ENCODE measurements at regions not wholly inside any gene's neighbourhood (a gene's known extent, or its start where the extent isn't known, plus 50 kb on each side); places are given as distances from the start of the nearest gene placed in this dataset.

- Histone ChIP-seq H3K4me3 (no peak overlapping the region), H3K36me3 (no peaks in the 10 kb centered on the region), H3K9me3 (no peaks in the 10 kb centered on the region), H3K27me3 (no peaks in the 10 kb centered on the region), H3K27ac (no peak overlapping the region), H3K4me1 (no peaks in the 10 kb centered on the region)
- no peak for DNase-seq (ENCODE audit: extremely low spot score in 2 of 2)
- TF ChIP-seq CTCF (IDR thresholded peaks at IDR 0.05) (no peak), POLR2AphosphoS5 (IDR thresholded peaks at IDR 0.05; ENCODE audit: insufficient read depth in 1 of 2, low read depth in 1 of 2) (no peak), POLR2A (IDR thresholded peaks at IDR 0.05) (no peak)
- intact Hi-C loops (cut with DNase I): no loop called here
These were observed 949.6 kb downstream of the CDH11 start for GRCh38 chr16:64172226-64172625.

- intact Hi-C loops (cut with DNase I): no loop called here
- no peaks in the 10 kb centered on the region for H3K36me3 ChIP-seq
- H3K27me3 ChIP-seq: no peaks in the 10 kb centered on the region
- no peak overlapping the region for H3K4me3 ChIP-seq
- no peak overlapping the region for H3K27ac ChIP-seq
- DNase-seq (ENCODE audit: extremely low spot score in 2 of 2): no peak
- no peaks in the 10 kb centered on the region for H3K9me3 ChIP-seq
- TF ChIP-seq POLR2AphosphoS5 (IDR thresholded peaks at IDR 0.05; ENCODE audit: insufficient read depth in 1 of 2, low read depth in 1 of 2): no peak
- no peak for TF ChIP-seq CTCF (IDR thresholded peaks at IDR 0.05)
- no peak for TF ChIP-seq POLR2A (IDR thresholded peaks at IDR 0.05)
- no peaks in the 10 kb centered on the region for H3K4me1 ChIP-seq
These were observed 950.2 kb downstream of the CDH11 start for GRCh38 chr16:64171632-64172031.

GRCh38 chr16:64168371-64168770 lies 953.5 kb downstream of the CDH11 start:
- H3K27me3 ChIP-seq: no peaks in the 10 kb centered on the region
- TF ChIP-seq POLR2A (IDR thresholded peaks at IDR 0.05) (no peak), POLR2AphosphoS5 (IDR thresholded peaks at IDR 0.05; ENCODE audit: insufficient read depth in 1 of 2, low read depth in 1 of 2) (no peak), CTCF (IDR thresholded peaks at IDR 0.05) (no peak)
- DNase-seq (ENCODE audit: extremely low spot score in 2 of 2): no peak
- no peaks in the 10 kb centered on the region for H3K4me1 ChIP-seq
- H3K36me3 ChIP-seq: no peaks in the 10 kb centered on the region
- no peaks in the 10 kb centered on the region for H3K9me3 ChIP-seq
- intact Hi-C loops (cut with DNase I): no loop called here
- H3K27ac ChIP-seq: no peak overlapping the region
- H3K4me3 ChIP-seq: no peak overlapping the region

GRCh38 chr16:64167936-64168335 lies 953.9 kb downstream of the CDH11 start:
- no peaks in the 10 kb centered on the region for H3K27me3 ChIP-seq
- no peak for TF ChIP-seq POLR2A (IDR thresholded peaks at IDR 0.05)
- no peak for TF ChIP-seq POLR2AphosphoS5 (IDR thresholded peaks at IDR 0.05; ENCODE audit: insufficient read depth in 1 of 2, low read depth in 1 of 2)
- no peak for TF ChIP-seq CTCF (IDR thresholded peaks at IDR 0.05)
- no peak overlapping the region for H3K27ac ChIP-seq
- no peak overlapping the region for H3K4me3 ChIP-seq
- intact Hi-C loops (cut with DNase I): no loop called here
- H3K36me3 ChIP-seq: no peaks in the 10 kb centered on the region
- H3K4me1 ChIP-seq: no peaks in the 10 kb centered on the region
- DNase-seq (ENCODE audit: extremely low spot score in 2 of 2): no peak
- no peaks in the 10 kb centered on the region for H3K9me3 ChIP-seq

- Histone ChIP-seq H3K27me3 (no peaks in the 10 kb centered on the region), H3K36me3 (no peaks in the 10 kb centered on the region), H3K4me3 (no peak overlapping the region), H3K27ac (no peak overlapping the region), H3K4me1 (no peaks in the 10 kb centered on the region), H3K9me3 (no peaks in the 10 kb centered on the region)
- no peak for DNase-seq (ENCODE audit: extremely low spot score in 2 of 2)
- intact Hi-C loops (cut with DNase I): no loop called here
- no peak for TF ChIP-seq POLR2AphosphoS5 (IDR thresholded peaks at IDR 0.05; ENCODE audit: insufficient read depth in 1 of 2, low read depth in 1 of 2)
- no peak for TF ChIP-seq POLR2A (IDR thresholded peaks at IDR 0.05)
- TF ChIP-seq CTCF (IDR thresholded peaks at IDR 0.05): no peak
These were observed 956.5 kb downstream of the CDH11 start for GRCh38 chr16:64165368-64165767.

Measured in vagina (tissue), 2 donors.